ENCODE measurements at regions not wholly inside any gene's neighbourhood (a gene's known extent, or its start where the extent isn't known, plus 50 kb on each side); places are given as distances from the start of the nearest gene placed in this dataset.

- CTCF ChIA-PET, result no interaction called here
- POLR2A ChIA-PET, result no interaction called here
- DNase-seq (ENCODE audit: extremely low spot score), result no peak
- TF ChIP-seq CTCF (IDR thresholded peaks at IDR 0.05; ENCODE audit: control extremely low read depth, extremely low read depth, low read depth, missing control alignments), result no peak
Observed at GRCh38 chr13:106310291-106310865, 225.1 kb downstream of the EFNB2 start.

GRCh38 chr13:106306748-106307277, 228.6 kb downstream of the EFNB2 start:
- no peak for TF ChIP-seq CTCF (IDR thresholded peaks at IDR 0.05; ENCODE audit: control extremely low read depth, extremely low read depth, low read depth, missing control alignments)
- DNase-seq (ENCODE audit: extremely low spot score), result no peak
- CTCF ChIA-PET, result no interaction called here
- POLR2A ChIA-PET, result no interaction called here

- ChIA-PET CTCF (no interaction called here), POLR2A (no interaction called here)
- TF ChIP-seq CTCF (IDR thresholded peaks at IDR 0.05; ENCODE audit: control extremely low read depth, extremely low read depth, low read depth, missing control alignments), result no peak
- no peak for DNase-seq (ENCODE audit: extremely low spot score)
Observed at GRCh38 chr13:106302843-106303242, 232.6 kb downstream of the EFNB2 start.

- DNase-seq (ENCODE audit: extremely low spot score), result no peak
- ChIA-PET POLR2A (no interaction called here), CTCF (no interaction called here)
- no peak for TF ChIP-seq CTCF (IDR thresholded peaks at IDR 0.05; ENCODE audit: control extremely low read depth, extremely low read depth, low read depth, missing control alignments)
Observed at GRCh38 chr13:106302011-106302410, 233.5 kb downstream of the EFNB2 start.

GRCh38 chr13:106299621-106300020, 235.8 kb downstream of the EFNB2 start:
- DNase-seq (ENCODE audit: extremely low spot score), result no peak
- no peak for TF ChIP-seq CTCF (IDR thresholded peaks at IDR 0.05; ENCODE audit: control extremely low read depth, extremely low read depth, low read depth, missing control alignments)

GRCh38 chr13:106297283-106297682, 238.2 kb downstream of the EFNB2 start:
- ChIA-PET POLR2A (no interaction called here), CTCF (no interaction called here)
- DNase-seq (ENCODE audit: extremely low spot score), result no peak
- TF ChIP-seq CTCF (IDR thresholded peaks at IDR 0.05; ENCODE audit: control extremely low read depth, extremely low read depth, low read depth, missing control alignments), result no peak

More at GRCh38 chr13:106299621-106300020, 235.8 kb downstream of the EFNB2 start:
- ChIA-PET POLR2A (no interaction called here), CTCF (no interaction called here)
